ENCODE measurements at regions not wholly inside any gene's neighbourhood (a gene's known extent, or its start where the extent isn't known, plus 50 kb on each side); places are given as distances from the start of the nearest gene placed in this dataset.

DNA sequence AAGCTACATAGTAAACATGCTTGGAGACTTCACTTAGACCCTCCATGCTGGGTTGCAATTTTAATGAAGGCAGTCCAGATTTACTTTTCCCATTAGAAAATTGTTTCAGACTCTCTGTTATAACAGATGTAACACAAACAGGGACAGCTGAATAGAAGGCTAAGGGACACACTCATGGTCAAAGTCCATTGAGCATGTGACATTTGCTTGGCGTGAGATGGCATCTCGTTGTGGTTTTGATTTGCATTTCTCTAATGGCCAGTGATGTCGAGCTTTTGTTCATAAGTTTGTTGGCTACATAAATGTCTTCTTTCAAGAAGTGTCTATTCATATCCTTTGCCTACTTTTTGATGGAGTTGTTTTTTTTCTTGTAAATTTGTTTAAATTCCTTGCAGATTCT, 358.2 kb upstream of the CLNK start:
- TF ChIP-seq CTCF (conservative IDR thresholded peaks at IDR 0.05; ENCODE audit: low read depth, low read length) (no peak), EZH2 (IDR thresholded peaks at IDR 0.05; ENCODE audit: borderline replicate concordance, low read depth, low read length, poor library complexity, severe bottlenecking) (no peak)

Data from A673 (cell line).